Activated B cell treated with CpG ODN at 0.5 μM for 24 hours (primary cell): ENCODE measurements at regions not wholly inside any gene's neighbourhood (a gene's known extent, or its start where the extent isn't known, plus 50 kb on each side); places are given as distances from the start of the nearest gene placed in this dataset.

ENCODE experiments used
- ATAC-seq: fragments of 200-7000 bp; cut with Tn5 transposase; one replicate; pipeline ENCODE4 v1.10.0; 2021; ENCODE audit warnings: low read depth, mild to moderate bottlenecking, moderate library complexity
- CTCF ChIA-PET: fragments of 350-600 bp; sonication (Branson Sonifier 250); formaldehyde crosslinking; loops from one replicate; lab custom pipeline; 2021; ENCODE audit warnings: antibody characterized with exemption; lab: Charles Lee
- POLR2A ChIA-PET: fragments of 350-600 bp; sonication (Branson Sonifier 250); formaldehyde crosslinking; loops from one replicate; lab custom pipeline; 2021; ENCODE audit warnings: antibody characterized with exemption; lab: Charles Lee
- DNase-seq: peaks from one replicate; pipeline ENCODE4 v3.0.0; 2022
- H3K27ac Mint-ChIP-seq: one replicate; pipeline ENCODE4 v1.8.0; 2020; ENCODE audit warnings: mixed read lengths
- H3K27me3 Mint-ChIP-seq: one replicate; pipeline ENCODE4 v1.8.0; 2021; ENCODE audit warnings: mixed read lengths
- H3K36me3 Mint-ChIP-seq: one replicate; pipeline ENCODE4 v1.8.0; 2021; ENCODE audit warnings: low read depth, mixed read lengths
- H3K4me1 Mint-ChIP-seq: one replicate; pipeline ENCODE4 v1.8.0; 2021; ENCODE audit warnings: mixed read lengths
- H3K4me3 Mint-ChIP-seq: one replicate; pipeline ENCODE4 v1.8.0; 2020; ENCODE audit warnings: mild to moderate bottlenecking, mixed read lengths
- H3K9me3 Mint-ChIP-seq: one replicate; pipeline ENCODE4 v1.8.0; 2020; ENCODE audit warnings: mixed read lengths
- CTCF ChIP-seq: fragments of 200-600 bp; IDR thresholded peaks from one replicate; pipeline ENCODE4 v1.8.0; 2022; ENCODE audit warnings: antibody characterized with exemption, mild to moderate bottlenecking
- intact Hi-C: fragments of 100-400 bp; cut with micrococcal nuclease; formaldehyde crosslinking; loops from one replicate; pipeline ENCODE4 v1.15.1; 2024

GRCh38 chr1:199311478-199312262 is 672.8 kb downstream of the PTPRC start:
- POLR2A ChIA-PET: no interaction called here
- intact Hi-C loops: no loop called here
- CTCF ChIA-PET: no interaction called here
- H3K27ac Mint-ChIP-seq: no peak overlapping the region
- no peaks in the 10 kb centered on the region for H3K9me3 Mint-ChIP-seq
- no peak overlapping the region for H3K4me3 Mint-ChIP-seq
- no peaks in the 10 kb centered on the region for H3K27me3 Mint-ChIP-seq
- no peak for TF ChIP-seq CTCF
- DNase-seq (no peak), ATAC-seq (no peak)
- H3K4me1 Mint-ChIP-seq: peaks cover 40% of the 10 kb centered on the region
- no peaks in the 10 kb centered on the region for H3K36me3 Mint-ChIP-seq

GRCh38 chr1:199312626-199313025 is 673.8 kb downstream of the PTPRC start:
- Mint-ChIP-seq H3K4me1 (peaks cover 40% of the 10 kb centered on the region), H3K27ac (no peak overlapping the region), H3K4me3 (no peak overlapping the region), H3K27me3 (no peaks in the 10 kb centered on the region), H3K9me3 (no peaks in the 10 kb centered on the region), H3K36me3 (no peaks in the 10 kb centered on the region)
- no peak for TF ChIP-seq CTCF
- DNase-seq (no peak), ATAC-seq (no peak)
- ChIA-PET POLR2A (no interaction called here), CTCF (no interaction called here)
- intact Hi-C loops: no loop called here

- CTCF ChIA-PET: no interaction called here
Observed at GRCh38 chr1:199313444-199313843, 674.6 kb downstream of the PTPRC start.

GRCh38 chr1:199319341-199319740 is 680.5 kb downstream of the PTPRC start:
- DNase-seq: no peak
- ATAC-seq: no peak
- H3K4me1 Mint-ChIP-seq: peaks cover 15% of the 10 kb centered on the region
- H3K27ac Mint-ChIP-seq: no peak overlapping the region
- TF ChIP-seq CTCF: no peak
- H3K27me3 Mint-ChIP-seq: no peaks in the 10 kb centered on the region
- no peak overlapping the region for H3K4me3 Mint-ChIP-seq
- H3K9me3 Mint-ChIP-seq: no peaks in the 10 kb centered on the region
- CTCF ChIA-PET: no interaction called here
- POLR2A ChIA-PET: no interaction called here
- intact Hi-C loops: no loop called here
- H3K36me3 Mint-ChIP-seq: no peaks in the 10 kb centered on the region

More at GRCh38 chr1:199313444-199313843, 674.6 kb downstream of the PTPRC start:
- H3K4me3 Mint-ChIP-seq: no peak overlapping the region
- H3K27me3 Mint-ChIP-seq: no peaks in the 10 kb centered on the region
- ATAC-seq (no peak), DNase-seq (no peak)
- POLR2A ChIA-PET: no interaction called here
- TF ChIP-seq CTCF: no peak
- no peaks in the 10 kb centered on the region for H3K9me3 Mint-ChIP-seq
- intact Hi-C loops: no loop called here
- peaks cover 40% of the 10 kb centered on the region for H3K4me1 Mint-ChIP-seq
- no peaks in the 10 kb centered on the region for H3K36me3 Mint-ChIP-seq
- no peak overlapping the region for H3K27ac Mint-ChIP-seq

GRCh38 chr1:199322278-199322677 is 683.4 kb downstream of the PTPRC start:
- H3K4me3 Mint-ChIP-seq: no peak overlapping the region
- ATAC-seq: no peak

More at GRCh38 chr1:199322278-199322677, 683.4 kb downstream of the PTPRC start:
- CTCF ChIA-PET: interaction anchor here (1.2 kb wide), 1 partner anchor 14 kb away, joined by 3 read pairs; no protein-coding TSS in a partner anchor
- no peak for DNase-seq
- H3K4me1 Mint-ChIP-seq: peaks cover 34% of the 10 kb centered on the region
- no peak overlapping the region for H3K27ac Mint-ChIP-seq
- POLR2A ChIA-PET: no interaction called here
- intact Hi-C loops: no loop called here
- H3K27me3 Mint-ChIP-seq: no peaks in the 10 kb centered on the region
- peaks cover 6% of the 10 kb centered on the region for H3K9me3 Mint-ChIP-seq
- no peaks in the 10 kb centered on the region for H3K36me3 Mint-ChIP-seq
- no peak for TF ChIP-seq CTCF
